T1000 (cell line): ENCODE measurements at regions not wholly inside any gene's neighbourhood (a gene's known extent, or its start where the extent isn't known, plus 50 kb on each side); places are given as distances from the start of the nearest gene placed in this dataset.

Experiments used
- DNase-seq: peaks from one replicate; lab custom pipeline; 2025; ENCODE audit warnings: mixed read lengths; lab: John Stamatoyannopoulos, UW

DNA sequence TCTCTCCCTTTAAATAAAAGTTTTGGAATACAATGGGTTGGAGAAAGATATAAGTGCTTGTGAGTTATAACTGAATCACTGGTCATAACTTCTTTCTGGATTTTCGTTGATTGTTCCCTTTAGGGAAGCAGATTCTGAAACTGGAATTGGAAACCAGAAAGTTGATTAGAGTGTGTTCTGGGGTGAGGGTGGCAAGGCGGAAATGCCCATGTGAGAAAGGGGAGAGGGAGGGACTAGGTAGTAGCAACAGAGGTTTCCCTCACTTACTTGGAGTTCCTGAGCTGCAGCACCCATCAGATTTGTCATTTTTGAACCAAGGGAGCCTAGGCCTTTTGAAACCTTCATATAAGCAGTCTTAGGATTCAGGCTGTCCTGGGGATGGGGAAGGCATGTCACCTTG is 453.4 kb downstream of the KCNJ3 start:
- DNase-seq: no peak

DNA sequence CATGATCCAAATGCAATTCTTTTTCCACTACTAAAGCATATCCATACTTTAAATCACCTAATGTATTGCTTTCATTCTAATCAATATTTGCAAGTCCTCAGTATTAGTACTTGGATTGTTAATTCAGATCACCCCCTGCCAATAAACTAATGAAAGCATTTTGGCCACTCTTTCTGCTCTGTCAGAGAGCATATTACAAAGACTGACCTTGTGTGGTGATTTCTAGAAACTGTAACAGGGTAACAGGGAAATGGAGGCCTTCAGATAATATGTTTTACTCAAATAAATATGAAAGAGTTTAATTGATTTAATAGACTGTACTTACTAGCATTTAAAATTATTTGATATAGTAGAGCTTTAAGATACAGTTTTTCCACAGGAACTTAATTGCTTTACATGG is 453.0 kb downstream of the KCNJ3 start:
- no peak for DNase-seq

DNA sequence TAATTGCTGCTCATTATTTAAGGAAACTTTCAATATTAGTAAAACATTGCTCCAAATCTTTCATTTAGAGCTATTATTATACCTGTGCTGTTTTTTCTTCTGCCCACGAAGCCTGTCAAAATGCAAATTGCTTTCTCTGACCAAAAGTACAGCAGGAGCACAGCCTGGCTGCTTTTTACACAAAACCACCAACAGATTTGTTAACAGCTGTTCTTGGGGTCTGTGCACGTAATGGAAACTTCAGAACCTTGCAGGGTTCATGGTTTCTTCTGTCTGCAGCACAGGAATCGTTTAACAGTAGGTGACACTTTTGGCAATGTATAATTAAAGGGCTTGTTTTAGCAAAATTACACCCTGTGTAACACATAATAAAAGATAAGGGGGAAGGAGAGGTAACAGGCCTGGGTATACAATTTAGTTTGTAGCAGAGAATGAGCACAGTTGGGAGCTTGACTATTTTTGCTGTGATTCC is 447.3 kb downstream of the KCNJ3 start:
- DNase-seq: no peak

DNA sequence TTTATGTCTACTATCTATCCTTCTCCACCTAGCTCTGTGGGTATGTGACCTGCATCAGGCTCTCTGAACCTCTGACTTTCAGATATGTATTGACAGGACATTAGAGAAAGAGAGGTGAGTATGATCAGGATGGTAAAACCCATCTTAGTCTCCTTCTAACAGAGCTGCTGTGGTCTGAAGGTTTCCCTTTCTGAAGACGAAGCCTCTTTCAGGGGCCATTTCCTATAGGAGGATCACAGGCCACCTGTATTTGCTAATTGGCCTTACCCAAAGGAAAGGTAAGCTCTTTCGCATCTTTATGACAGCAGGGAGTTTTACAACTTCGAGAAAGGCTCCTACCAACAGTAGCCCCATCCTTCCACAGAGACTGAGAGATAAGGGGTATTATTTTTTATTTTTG is 442.9 kb downstream of the KCNJ3 start:
- no peak for DNase-seq

DNA sequence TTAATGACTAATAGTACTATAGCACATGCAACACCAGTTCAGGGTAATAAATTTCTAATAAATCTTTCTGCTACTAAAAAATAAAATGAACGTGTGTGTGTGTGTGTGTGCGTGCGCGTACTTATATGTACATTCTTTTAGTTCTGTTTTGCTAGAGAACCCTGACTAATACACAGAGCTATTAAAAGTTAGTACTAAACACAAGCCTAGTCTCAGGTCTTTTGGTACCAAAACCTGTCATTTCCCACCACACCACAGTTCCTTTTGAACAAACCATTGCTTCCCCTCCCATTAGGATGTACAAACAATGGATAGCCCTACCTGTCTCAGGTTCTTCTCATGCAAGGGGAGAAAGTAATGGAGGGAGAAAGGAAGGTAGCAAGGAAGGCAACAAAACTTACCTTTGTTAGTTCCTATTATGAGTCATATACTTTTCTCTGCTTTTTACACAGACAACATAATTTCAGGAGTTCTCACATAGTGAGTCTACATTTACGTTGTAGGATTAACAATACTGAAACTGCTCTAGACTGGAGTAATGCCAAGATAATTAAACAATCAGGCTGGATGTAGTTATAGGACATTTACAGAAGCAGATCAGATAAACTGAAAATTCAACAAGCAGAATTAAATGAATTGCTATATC is 427.2 kb downstream of the KCNJ3 start:
- no peak for DNase-seq

DNA sequence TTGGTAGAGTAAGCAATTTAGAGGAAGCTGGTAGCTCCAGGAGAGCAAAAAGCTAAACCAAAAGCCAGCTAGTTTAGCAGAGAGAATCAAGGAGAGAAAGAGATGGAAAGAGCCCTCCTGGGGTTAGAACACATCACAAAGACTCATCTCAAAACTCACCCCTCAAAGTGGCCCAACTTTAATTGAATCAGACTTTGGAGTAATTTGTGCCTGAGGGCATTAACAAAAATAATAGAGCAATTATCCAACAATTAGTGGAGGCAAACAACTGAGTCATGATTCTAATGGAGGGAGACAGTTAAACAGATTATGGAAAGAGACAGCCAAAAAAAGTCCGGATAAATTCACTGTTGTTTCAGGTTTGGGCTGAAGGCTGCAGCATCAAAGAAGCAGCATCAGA is 417.4 kb downstream of the KCNJ3 start:
- no peak for DNase-seq

DNA sequence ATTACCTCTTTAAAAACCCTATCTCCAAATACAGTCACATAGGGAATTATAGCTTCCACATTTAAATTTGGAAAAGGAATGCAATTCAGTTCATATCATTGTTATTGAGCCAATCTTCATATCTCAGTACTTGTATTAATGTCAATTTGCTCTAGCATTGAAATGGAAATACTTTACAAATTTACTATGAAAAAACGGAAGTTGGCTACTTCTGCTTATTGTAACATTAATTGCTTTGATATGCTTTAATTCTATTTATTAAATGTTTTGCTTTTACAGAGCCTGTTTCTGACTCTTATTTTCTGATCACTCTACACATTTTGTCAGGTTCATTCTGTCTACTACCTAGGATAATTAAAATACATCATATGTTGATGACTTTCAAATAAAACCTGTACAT is 412.6 kb downstream of the KCNJ3 start:
- no peak for DNase-seq

DNA sequence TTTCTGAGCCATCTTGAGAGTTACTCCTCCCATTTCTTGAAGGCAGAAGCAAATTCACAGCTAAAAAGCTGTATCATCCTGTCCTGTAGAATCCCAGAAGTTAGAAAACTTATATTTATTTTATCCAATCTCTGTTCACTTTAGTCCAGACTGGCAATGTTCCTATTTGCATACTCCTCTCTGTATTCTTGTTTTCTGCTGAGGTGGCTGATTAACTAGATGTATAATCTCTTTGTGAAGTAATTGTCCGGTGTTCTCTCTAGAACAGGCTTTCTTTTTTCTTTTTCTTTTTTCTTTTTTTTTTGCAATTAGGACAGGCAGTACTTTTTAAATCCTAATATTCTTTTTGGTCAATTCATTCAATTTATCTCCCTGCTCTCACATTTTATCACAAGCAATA is 411.0 kb downstream of the KCNJ3 start:
- DNase-seq: no peak

DNA sequence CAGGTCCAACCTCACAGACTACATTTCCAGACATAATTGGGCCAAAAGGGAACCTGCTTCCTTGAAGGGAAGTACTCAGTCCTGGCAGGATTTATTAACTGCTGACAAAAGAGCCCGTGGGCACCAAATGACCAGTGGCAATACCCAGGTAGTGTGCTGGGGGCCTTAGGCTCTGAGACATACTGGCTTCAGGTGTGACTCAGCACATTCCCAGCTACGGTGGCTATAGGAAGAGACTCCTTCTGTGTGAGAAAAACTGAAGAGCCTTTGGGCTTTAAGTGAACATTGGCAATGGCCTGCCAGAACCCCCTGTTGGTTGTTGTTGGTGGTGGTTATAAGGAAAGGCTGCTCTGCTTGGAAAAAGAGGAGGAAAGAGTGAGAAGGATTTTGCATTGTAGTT is 401.8 kb downstream of the KCNJ3 start:
- no peak for DNase-seq

DNA sequence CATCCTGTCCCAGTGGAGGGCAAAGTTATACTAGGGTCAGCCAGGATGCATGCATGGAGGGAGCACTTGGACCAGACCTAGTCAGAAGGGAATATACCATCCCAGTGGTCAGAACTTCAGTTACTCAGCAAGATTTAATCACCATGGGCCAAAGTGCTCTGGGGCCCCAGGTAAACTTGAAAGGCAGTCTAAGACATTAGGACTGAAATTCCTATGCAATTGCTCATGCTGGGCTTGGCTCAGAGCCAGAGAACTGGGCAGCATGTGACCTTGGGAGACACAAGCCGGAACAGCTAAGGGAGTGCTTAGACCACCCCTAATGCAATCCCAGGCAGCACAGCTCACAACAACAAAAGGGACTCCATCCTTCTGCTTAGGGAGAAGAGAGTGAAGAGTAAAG is 401.3 kb downstream of the KCNJ3 start:
- DNase-seq: no peak

DNA sequence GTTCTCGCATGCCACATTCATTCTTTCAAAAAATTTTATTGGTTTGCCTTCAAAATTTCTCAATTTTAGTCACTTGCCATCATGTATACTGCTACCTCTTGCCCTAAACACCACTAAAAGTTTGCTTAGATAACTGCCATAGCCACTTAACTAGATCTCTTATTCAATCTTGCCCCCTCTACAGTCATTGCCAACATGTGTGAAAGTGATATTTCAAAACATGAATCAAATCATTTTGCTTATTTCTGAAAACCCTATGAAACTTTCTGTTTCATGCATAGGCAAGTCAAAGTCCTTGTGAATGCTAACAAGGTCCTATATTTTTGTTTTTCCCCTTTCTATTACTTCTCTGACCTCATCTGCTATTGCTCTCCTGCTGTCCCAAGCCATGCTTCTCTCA is 397.1 kb downstream of the KCNJ3 start:
- DNase-seq: no peak

DNA sequence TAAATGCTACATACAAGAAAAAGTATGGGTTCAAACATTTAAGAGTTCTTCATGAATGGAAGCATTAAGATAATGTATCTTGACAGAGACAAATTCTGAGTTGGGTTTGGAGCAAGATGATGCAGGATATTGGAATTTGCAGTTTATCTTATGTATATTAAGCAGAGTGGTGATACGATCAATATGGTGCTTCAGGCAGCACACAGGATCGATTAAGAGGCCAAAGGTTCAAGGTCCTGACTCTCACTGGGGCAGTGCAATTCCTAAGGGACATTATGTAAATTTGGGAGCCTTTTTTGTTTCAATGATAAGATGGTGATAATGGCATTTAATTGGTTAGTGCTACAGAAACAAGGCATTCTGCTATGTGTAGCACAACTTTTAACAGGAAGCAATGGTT is 381.9 kb downstream of the KCNJ3 start:
- no peak for DNase-seq

DNA sequence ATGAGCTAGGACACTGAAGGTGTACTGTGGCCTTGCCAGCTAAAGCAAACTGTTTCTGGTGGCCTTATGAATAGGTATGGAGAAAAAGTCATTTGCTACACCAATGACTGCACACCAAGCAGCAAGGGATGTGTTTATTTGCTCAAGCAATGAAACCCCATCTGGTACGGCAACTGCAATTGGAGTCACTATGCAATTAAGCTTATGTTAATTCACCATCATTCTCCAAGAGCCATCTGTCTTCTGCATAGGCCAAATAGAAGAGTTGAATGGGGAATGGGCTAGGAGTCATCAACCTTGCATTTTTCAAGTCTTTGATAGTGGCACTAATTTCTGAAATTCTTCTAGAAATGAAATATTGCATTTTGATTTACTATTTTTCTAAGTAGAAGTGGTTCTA is 372.0 kb downstream of the KCNJ3 start:
- no peak for DNase-seq

DNA sequence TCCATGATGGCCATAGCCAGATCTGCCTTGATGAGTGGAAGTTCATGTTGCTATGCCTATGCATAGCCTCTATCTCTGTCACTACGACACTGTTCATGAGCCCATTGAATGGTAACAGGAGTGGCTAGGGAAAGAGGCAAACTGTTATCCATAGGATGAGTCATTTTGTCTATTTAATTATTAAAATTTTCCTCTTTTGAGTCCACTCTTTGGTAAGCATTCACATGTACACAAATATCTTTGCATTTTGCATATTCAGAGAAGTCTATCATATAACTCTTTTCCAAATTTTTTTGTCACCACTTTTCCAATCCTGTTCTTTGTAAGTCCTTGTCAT is 364.4 kb downstream of the KCNJ3 start:
- DNase-seq: no peak

DNA sequence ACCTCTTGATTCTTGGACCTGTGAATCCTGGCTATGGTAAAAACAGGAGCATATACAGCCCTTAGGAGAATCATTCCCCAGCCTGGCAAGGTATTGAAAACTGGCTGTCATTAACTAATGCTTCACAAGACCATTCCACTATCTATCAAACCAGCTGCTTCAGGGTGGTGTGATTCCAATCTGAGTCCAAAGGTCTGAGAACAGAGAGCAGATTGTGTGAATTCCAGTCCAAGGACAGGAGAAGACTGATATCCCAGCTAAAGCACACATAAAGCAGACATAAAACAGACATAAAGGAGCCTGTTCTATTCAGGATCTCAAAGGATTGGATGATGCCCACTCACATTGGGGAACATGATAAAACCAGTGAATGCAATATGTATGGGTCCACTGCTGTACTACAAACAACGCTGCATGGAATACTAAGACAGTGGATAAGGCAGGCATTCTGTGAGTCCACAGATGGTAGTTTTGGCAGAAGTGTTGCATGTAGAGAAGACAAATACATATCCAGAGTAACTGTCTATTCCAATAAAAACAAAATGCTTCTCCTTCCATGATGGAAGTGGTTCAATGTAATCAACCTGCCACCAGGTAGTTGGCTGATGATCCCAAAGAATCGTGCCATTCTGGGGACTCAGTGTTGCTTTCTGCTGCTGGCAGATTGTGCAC is 363.9 kb downstream of the KCNJ3 start:
- no peak for DNase-seq

DNA sequence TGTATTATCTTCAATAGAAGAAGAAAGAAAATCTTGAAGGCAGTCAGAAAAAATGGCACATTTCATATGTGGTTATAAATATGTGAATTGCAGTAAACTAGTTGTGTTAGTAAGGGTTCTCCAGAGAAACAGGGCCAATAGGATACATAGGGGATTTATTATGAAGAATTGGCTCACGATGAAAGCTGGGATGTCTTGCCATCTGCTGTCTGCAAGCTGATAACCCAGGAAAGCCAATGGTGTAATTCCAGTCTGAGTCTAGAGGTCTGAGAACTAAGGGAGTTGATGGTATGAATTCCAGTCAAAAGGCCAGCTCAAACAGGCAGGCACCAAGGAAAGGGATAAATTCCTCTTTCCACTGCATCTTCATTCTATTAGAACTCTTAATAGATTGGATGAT is 362.4 kb downstream of the KCNJ3 start:
- no peak for DNase-seq

DNA sequence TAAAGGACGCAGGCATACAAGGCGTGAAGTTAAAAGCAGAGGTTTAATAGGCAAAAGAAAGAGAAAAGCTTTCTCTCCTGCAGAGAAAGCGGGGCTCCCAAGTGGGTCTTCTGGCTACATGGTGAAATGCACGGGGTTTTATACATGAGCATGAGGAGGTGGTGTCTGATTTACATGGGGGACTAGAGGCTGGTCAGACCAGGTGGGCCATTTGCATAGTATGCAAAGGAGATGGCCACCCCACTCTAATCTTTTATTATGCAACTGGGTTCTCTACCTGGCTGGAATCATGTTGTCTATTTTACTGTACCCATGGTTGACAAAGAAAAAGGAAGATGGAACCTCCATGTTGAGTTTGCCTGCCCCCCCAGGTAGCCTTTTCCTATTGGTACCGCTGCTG is 356.2 kb downstream of the KCNJ3 start:
- DNase-seq: no peak

DNA sequence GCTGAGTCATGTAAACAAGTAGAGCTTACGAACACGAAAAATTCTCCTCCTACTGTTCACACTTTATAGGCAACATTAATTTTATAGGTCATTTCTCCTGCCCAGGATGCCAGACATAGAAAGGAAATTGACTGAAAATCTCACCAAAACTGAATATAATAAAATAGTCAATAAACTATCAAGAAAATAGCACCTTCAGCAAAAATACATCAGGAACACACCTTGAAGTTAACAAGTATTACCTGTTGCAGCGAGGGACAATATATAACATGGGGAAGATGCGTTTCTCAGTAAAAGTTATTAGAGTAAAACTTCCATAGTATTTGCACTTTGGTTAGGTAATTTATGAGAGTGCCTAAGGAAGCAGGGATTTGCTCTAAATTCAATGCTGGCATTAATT is 344.6 kb downstream of the KCNJ3 start:
- DNase-seq: no peak

DNA sequence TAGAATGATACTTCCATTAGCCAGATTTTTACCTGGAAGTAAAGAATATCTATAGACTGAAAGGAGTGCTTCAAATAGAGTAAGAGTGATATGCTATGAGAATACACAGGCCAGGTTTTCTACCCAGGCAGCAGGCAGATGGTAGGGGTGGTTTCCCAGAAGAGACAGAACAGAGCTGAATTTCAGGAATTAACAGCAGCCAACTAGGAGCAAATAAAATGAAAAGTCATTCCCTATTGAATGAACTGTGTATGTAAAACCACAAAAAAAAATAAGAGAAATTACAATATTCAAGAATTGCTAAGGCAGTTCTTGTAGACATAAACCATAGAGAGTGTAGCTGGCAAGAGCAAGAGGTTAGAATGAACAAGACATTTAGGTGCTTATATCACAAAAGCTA is 336.8 kb downstream of the KCNJ3 start:
- DNase-seq: no peak

DNA sequence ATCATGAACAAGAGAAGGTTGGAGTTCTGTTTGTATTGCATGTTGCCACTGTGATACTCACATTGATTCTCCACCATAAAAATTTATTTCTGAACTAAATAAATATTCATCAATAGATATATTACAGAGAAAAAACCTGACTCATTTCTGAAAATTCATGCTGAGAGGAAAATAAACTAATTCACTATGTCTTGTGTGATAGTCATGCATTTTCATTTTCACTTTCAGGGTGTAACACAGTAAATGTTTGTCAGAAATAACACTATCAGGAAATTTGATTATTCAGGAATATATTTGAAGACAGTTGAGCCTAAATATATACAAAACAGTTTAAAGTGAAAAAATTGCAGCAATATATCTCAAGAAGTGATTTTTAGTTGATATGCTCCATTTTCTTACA is 335.2 kb downstream of the KCNJ3 start:
- no peak for DNase-seq

DNA sequence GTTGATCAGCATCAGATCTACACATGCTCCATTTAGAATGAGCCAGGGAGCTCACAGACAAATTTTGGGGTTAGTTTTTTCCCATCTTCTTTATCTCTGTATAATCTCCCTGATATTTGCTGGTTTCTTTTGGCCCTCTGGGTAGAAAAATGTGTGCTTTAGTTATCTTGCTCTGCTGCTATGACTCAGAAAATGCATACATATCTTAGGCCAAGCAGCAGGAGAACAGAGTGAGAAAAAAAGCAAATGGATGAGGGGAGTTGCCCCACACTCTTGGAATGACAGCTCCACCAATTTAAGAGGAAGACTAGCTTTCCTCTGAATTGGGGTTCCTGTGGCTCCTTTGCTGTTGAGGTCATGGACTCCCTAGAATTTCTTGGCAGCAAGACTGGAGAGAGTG is 331.8 kb downstream of the KCNJ3 start:
- no peak for DNase-seq

DNA sequence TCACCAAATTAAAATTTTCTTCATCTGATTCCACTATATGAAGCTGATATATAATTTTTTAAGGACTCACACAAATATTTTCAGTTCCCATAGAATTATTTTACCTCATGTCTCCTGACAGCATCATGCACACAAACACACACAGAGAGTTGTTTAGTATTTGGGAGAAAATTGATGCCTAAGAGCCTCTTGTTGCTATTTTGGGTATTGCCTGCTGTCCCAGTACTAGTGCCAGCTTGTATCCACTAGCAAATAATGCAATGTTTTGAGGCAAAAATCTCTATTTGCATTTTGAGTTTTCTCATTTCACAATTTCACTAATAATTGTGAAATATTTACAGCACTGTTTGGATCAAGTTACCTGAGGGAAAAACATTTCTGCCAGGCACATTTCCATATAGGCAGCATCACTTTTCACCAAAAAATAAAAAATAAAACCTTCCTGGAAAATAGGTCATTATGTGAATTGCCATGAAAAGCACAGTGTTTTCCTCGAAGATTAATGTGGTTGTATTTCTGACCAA is 328.2 kb downstream of the KCNJ3 start:
- DNase-seq: no peak

DNA sequence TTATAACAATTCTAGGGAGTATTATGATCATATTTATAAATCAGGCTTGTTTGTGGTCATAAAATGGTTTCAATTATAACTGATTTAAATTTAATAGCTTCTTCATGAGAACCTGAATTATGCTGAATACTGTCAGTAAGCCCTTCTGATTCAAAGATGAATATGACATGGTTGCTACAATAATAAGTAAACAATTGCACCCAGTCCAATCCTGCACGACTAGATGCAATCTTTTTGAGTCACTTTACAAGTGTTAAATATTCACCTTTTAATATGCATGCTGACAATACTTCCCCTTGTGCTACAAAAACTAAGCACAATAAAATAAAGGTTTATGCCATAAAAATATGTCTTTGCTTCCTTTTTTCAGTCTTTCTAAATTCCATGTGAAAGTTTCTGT is 325.2 kb downstream of the KCNJ3 start:
- DNase-seq: no peak

DNA sequence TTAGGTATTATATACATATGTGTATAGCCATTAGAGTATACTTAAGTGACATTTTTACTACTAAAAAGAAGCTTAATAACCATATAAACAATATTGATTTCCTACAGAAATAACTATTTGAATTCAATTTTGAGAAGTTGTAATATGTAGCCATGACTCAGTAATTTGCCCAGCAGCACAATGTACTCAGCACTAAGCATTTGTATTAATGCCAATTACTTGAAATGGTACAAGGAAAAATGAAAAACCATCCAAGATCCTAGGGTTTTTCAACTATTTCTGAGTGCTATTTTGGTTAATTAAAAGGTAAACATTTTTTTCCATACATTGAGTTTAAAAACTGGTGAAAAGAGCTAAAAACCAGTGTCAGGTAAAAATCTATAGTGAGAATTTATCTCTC is 324.0 kb downstream of the KCNJ3 start:
- no peak for DNase-seq
